GM21360 (cell line): ENCODE measurements at regions not wholly inside any gene's neighbourhood (a gene's known extent, or its start where the extent isn't known, plus 50 kb on each side); places are given as distances from the start of the nearest gene placed in this dataset.

Source experiments
- ATAC-seq: cut with Tn5 transposase; IDR thresholded peaks from one replicate; pipeline ENCODE4 v1.9.1; 2021; ENCODE audit warnings: mild to moderate bottlenecking, moderate library complexity; ENCODE audit not compliant: unreplicated experiment

- ATAC-seq = no peak
Observed at GRCh38 chr11:24298146-24298545, 198.7 kb upstream of the LUZP2 start.

GRCh38 chr11:24311974-24312373 lies 184.9 kb upstream of the LUZP2 start:
- no peak for ATAC-seq

- no peak for ATAC-seq
Observed at GRCh38 chr11:24312464-24313238, 184.2 kb upstream of the LUZP2 start.

- ATAC-seq = no peak
Observed at GRCh38 chr11:24321229-24321628, 175.6 kb upstream of the LUZP2 start.

- no peak for ATAC-seq
Observed at GRCh38 chr11:24324211-24324610, 172.6 kb upstream of the LUZP2 start.

GRCh38 chr11:24344222-24344621 lies 152.6 kb upstream of the LUZP2 start:
- no peak for ATAC-seq

- no peak for ATAC-seq
Observed at GRCh38 chr11:24348908-24349307, 147.9 kb upstream of the LUZP2 start.

- no peak for ATAC-seq
Observed at GRCh38 chr11:24351179-24351578, 145.7 kb upstream of the LUZP2 start.

GRCh38 chr11:24356501-24356900 lies 140.4 kb upstream of the LUZP2 start:
- ATAC-seq = no peak

GRCh38 chr11:24357620-24358410 lies 139.0 kb upstream of the LUZP2 start:
- ATAC-seq = no peak

- ATAC-seq = no peak
Observed at GRCh38 chr11:24372491-24372890, 124.4 kb upstream of the LUZP2 start.

- no peak for ATAC-seq
Observed at GRCh38 chr11:24373516-24373915, 123.3 kb upstream of the LUZP2 start.

GRCh38 chr11:24375351-24375750 lies 121.5 kb upstream of the LUZP2 start:
- no peak for ATAC-seq

- no peak for ATAC-seq
Observed at GRCh38 chr11:24375931-24376330, 120.9 kb upstream of the LUZP2 start.

- no peak for ATAC-seq
Observed at GRCh38 chr11:24383137-24383536, 113.7 kb upstream of the LUZP2 start.

- ATAC-seq = no peak
Observed at GRCh38 chr11:24384240-24384639, 112.6 kb upstream of the LUZP2 start.

GRCh38 chr11:24386546-24387397 lies 110.1 kb upstream of the LUZP2 start:
- no peak for ATAC-seq

- ATAC-seq = no peak
Observed at GRCh38 chr11:24389575-24389974, 107.3 kb upstream of the LUZP2 start.

GRCh38 chr11:24390016-24390415 lies 106.8 kb upstream of the LUZP2 start:
- ATAC-seq = no peak

GRCh38 chr11:24390762-24391161 lies 106.1 kb upstream of the LUZP2 start:
- ATAC-seq = no peak

GRCh38 chr11:24391167-24391566 lies 105.7 kb upstream of the LUZP2 start:
- ATAC-seq = no peak
